Parathyroid adenoma (tissue), 2 donors: ENCODE measurements at regions not wholly inside any gene's neighbourhood (a gene's known extent, or its start where the extent isn't known, plus 50 kb on each side); places are given as distances from the start of the nearest gene placed in this dataset.

ENCODE experiments used
- H2AFZ ChIP-seq: fragments of 300-600 bp; sonication (generic); one replicate; pipeline ENCODE4 v1.7.0; 2017; ENCODE audit warnings: antibody characterized with exemption, mild to moderate bottlenecking
- H3K27ac ChIP-seq: fragments of 300-600 bp; sonication (generic); one replicate; pipeline ENCODE4 v1.7.0; 2017
- H3K27me3 ChIP-seq: fragments of 300-600 bp; sonication (generic); one replicate; pipeline ENCODE4 v1.7.0; 2017; ENCODE audit warnings: low read length; ENCODE audit not compliant: control insufficient read depth, insufficient read depth
- H3K36me3 ChIP-seq: fragments of 300-600 bp; sonication (generic); one replicate; pipeline ENCODE4 v1.7.0; 2017; ENCODE audit warnings: low read length; ENCODE audit not compliant: control insufficient read depth, insufficient read depth
- H3K4me1 ChIP-seq: fragments of 300-600 bp; sonication (generic); one replicate; pipeline ENCODE4 v1.7.0; 2017; ENCODE audit warnings: control low read depth
- H3K4me2 ChIP-seq: fragments of 300-600 bp; sonication (generic); one replicate; pipeline ENCODE4 v1.7.0; 2017; ENCODE audit warnings: low read length
- H3K4me3 ChIP-seq: fragments of 300-600 bp; sonication (generic); one replicate; pipeline ENCODE4 v1.7.0; 2017; ENCODE audit warnings: low read depth, low read length
- H3K79me2 ChIP-seq: fragments of 300-600 bp; sonication (generic); one replicate; pipeline ENCODE4 v1.7.0; 2017; ENCODE audit warnings: control low read depth
- H3K9ac ChIP-seq: fragments of 300-600 bp; sonication (generic); one replicate; pipeline ENCODE4 v1.7.0; 2017; ENCODE audit warnings: mild to moderate bottlenecking
- H3K9me3 ChIP-seq: fragments of 300-600 bp; sonication (generic); one replicate; pipeline ENCODE4 v1.7.0; 2017; ENCODE audit warnings: low read length; ENCODE audit not compliant: control insufficient read depth
- TF ChIP-seq, protein P1 (sequence below): fragments of 300-600 bp; sonication (generic); IDR thresholded peaks from one replicate; pipeline ENCODE4 v1.7.0; 2017; ENCODE audit warnings: antibody characterized with exemption, mild to moderate bottlenecking
- donor health status: primary hyperparathyroidism.

DNA sequence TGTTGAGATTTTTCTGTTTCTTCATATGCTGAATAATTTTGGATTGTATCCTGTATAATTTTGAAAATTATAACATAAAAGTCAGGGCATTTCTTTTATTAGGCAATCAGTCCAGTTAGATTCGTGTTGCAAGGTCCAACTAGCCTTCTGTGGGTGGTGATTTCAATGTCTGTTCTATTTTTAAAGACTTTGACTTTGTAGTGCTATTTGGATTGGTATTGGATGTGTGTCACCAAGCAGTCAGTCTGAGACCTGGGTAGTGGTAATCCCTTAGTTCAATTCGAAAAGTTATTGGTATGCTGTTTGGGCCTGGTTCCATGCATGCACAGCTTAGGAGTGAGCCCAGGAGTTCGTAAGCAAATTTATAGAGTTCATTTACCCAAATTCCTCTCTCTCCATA, 82.2 kb downstream of the EPDR1 start:
- TF ChIP-seq, protein P1, sequence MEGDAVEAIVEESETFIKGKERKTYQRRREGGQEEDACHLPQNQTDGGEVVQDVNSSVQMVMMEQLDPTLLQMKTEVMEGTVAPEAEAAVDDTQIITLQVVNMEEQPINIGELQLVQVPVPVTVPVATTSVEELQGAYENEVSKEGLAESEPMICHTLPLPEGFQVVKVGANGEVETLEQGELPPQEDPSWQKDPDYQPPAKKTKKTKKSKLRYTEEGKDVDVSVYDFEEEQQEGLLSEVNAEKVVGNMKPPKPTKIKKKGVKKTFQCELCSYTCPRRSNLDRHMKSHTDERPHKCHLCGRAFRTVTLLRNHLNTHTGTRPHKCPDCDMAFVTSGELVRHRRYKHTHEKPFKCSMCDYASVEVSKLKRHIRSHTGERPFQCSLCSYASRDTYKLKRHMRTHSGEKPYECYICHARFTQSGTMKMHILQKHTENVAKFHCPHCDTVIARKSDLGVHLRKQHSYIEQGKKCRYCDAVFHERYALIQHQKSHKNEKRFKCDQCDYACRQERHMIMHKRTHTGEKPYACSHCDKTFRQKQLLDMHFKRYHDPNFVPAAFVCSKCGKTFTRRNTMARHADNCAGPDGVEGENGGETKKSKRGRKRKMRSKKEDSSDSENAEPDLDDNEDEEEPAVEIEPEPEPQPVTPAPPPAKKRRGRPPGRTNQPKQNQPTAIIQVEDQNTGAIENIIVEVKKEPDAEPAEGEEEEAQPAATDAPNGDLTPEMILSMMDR: no peak
- no peak overlapping the region for H3K27ac ChIP-seq
- no peak overlapping the region for H3K4me2 ChIP-seq
- H3K4me1 ChIP-seq: peaks cover 7% of the 10 kb centered on the region
- H3K9ac ChIP-seq: no peak overlapping the region
- no peaks in the 10 kb centered on the region for H3K27me3 ChIP-seq
- no peaks in the 10 kb centered on the region for H3K79me2 ChIP-seq
- H3K4me3 ChIP-seq: no peak overlapping the region
- no peak overlapping the region for H2AFZ ChIP-seq
- no peaks in the 10 kb centered on the region for H3K36me3 ChIP-seq
- no peaks in the 10 kb centered on the region for H3K9me3 ChIP-seq

DNA sequence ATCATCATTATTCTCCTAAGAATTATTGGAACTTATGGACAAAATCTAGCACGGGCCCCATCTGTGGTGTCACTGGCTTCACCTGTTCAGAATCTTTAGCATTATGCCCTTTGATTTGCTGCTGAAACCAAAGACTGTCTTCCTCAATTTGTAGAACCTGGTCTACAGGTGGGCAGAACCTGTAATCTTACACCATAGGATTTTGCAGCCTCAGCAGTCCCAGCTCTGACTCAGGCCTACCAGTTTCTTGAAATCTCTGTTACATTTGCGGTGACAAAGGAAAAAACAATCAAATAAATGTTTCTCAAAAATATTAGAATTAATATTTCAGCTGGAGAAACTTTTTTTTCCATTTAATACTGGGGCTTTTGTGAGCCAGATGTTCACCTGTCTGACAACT, 86.1 kb downstream of the EPDR1 start:
- no peaks in the 10 kb centered on the region for H3K36me3 ChIP-seq
- H3K4me3 ChIP-seq: no peak overlapping the region
- H3K79me2 ChIP-seq: no peaks in the 10 kb centered on the region
- no peak overlapping the region for H3K4me2 ChIP-seq
- H3K9me3 ChIP-seq: no peaks in the 10 kb centered on the region
- H3K27me3 ChIP-seq: no peaks in the 10 kb centered on the region
- TF ChIP-seq, protein P1: no peak
- H3K27ac ChIP-seq: no peak overlapping the region
- peaks cover 7% of the 10 kb centered on the region for H3K4me1 ChIP-seq
- H2AFZ ChIP-seq: no peak overlapping the region
- H3K9ac ChIP-seq: no peak overlapping the region

DNA sequence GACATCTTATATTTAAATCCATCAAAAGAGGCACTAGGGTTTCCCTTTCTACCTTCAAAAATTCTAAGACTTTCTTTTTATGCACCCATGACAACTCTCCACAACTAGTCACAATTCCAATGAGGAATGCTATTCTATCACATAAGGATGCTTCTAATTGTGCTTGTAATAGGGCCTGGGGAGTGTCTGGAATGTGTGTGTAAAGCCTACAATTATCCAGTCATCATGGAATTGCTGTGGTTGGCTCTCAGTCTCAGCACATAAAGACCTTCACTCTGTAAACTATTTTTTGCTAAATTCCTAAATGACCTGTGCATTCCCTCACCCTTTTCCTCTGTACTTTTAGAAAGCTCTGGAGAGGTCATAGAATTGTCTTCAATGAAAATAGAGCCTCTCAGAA, 86.7 kb downstream of the EPDR1 start:
- Histone ChIP-seq H2AFZ (peak overlapping the region; percentile 5), H3K4me1 (peaks cover 7% of the 10 kb centered on the region), H3K4me2 (no peak overlapping the region), H3K27ac (no peak overlapping the region), H3K36me3 (no peaks in the 10 kb centered on the region), H3K4me3 (no peak overlapping the region), H3K27me3 (no peaks in the 10 kb centered on the region), H3K9ac (no peak overlapping the region), H3K9me3 (no peaks in the 10 kb centered on the region), H3K79me2 (no peaks in the 10 kb centered on the region)
- TF ChIP-seq, protein P1: no peak

DNA sequence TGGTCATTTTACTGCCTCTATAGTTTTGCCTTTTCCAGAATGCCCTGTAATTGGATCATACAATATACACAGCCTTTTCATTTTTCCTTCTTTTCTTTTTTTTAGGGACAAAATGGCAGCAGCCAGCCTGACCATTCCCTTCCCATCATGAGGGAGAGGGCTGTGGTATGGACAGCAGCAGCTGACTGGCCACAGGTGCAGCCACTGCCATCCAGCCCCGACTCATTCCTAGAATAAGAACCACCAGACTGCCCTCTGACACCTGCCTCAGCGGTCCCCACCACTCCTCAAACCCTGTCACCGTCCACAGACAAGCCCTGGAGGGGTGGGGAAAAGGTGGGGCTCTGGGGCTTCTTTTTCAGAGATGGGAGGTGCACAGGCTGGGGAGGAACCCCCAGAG, 92.8 kb downstream of the EPDR1 start:
- TF ChIP-seq, protein P1: no peak
- H3K27ac ChIP-seq: no peak overlapping the region
- H3K4me1 ChIP-seq: no peaks in the 10 kb centered on the region
- no peak overlapping the region for H3K4me2 ChIP-seq
- no peaks in the 10 kb centered on the region for H3K79me2 ChIP-seq
- no peaks in the 10 kb centered on the region for H3K36me3 ChIP-seq
- H3K9me3 ChIP-seq: no peaks in the 10 kb centered on the region
- H3K27me3 ChIP-seq: no peaks in the 10 kb centered on the region
- no peak overlapping the region for H2AFZ ChIP-seq
- H3K9ac ChIP-seq: no peak overlapping the region
- H3K4me3 ChIP-seq: no peak overlapping the region

DNA sequence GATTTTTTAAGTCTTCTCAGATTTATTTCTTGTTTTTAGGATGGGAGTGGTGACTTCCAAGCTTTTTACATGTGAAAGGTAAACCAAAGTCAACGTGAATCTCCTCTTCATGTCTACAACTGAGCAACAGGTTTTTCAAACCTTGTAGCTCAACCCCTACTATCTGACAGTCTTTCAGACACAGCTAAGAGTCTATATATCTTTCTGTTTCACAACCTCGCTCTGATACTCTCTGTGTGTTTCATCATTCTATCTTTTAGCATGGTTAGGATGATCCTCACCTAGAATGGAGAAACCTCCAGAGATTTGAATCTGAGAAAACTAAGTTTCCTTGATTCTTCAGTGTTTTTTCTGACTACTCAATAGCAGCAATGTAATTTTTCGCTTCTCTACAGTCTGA, 96.1 kb downstream of the EPDR1 start:
- H3K4me3 ChIP-seq: no peak overlapping the region
- H3K79me2 ChIP-seq: no peaks in the 10 kb centered on the region
- H2AFZ ChIP-seq: no peak overlapping the region
- no peaks in the 10 kb centered on the region for H3K4me1 ChIP-seq
- H3K36me3 ChIP-seq: no peaks in the 10 kb centered on the region
- no peak overlapping the region for H3K4me2 ChIP-seq
- no peaks in the 10 kb centered on the region for H3K27me3 ChIP-seq
- H3K9ac ChIP-seq: no peak overlapping the region
- TF ChIP-seq, protein P1: no peak
- H3K9me3 ChIP-seq: no peaks in the 10 kb centered on the region
- H3K27ac ChIP-seq: no peak overlapping the region
